NCI-H2227 (cell line): ENCODE measurements at regions not wholly inside any gene's neighbourhood (a gene's known extent, or its start where the extent isn't known, plus 50 kb on each side); places are given as distances from the start of the nearest gene placed in this dataset.

ENCODE experiments used
- DNase-seq: peaks from one replicate; lab custom pipeline; 2025; ENCODE audit not compliant: unreplicated experiment; lab: John Stamatoyannopoulos, UW

DNA sequence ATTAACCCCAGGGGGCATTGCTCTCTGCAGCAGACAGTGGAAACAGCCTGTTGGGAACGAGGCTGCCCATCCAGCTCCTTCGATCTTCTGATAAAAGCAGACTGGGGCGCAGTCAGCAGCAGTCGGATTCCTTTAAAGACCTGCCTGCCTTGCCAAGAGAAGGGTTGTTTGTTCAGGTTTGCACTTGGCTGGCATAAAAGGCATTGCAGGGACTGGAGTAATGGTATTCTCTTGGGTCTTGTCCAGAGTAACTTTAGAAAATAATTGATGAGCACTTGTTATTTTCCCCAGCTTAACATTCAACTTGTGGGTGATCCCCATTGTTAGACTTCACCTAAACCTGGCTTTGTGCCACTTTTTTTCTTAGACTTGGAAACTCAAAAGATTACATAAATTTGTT lies 67.3 kb upstream of the SLC10A2 start:
- DNase-seq, result no peak

- DNase-seq, result no peak
Measured at GRCh38 chr13:103130681-103131210, 64.5 kb upstream of the SLC10A2 start.

DNA sequence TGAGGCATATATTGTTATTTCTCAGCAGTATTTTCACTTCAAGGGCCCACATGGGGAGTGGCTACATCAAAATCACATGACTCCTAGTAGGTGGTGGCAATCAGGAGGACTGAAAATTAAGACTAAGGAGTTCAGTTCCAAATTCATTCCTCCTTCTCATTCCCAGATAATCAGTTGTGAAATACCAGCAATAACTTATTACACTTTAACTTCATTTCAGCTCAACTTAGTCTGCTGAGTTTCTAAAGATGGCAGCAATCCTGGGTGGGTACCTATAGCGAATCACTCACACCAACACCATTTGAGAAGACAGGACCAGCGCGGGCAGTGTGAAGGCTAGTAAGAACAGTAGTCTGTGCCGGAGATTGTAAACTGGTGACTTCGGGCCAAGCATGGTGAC lies 63.9 kb upstream of the SLC10A2 start:
- DNase-seq, result no peak
